ENCODE measurements at regions not wholly inside any gene's neighbourhood (a gene's known extent, or its start where the extent isn't known, plus 50 kb on each side); places are given as distances from the start of the nearest gene placed in this dataset.

- no peak for DNase-seq (ENCODE audit: low spot score)
- peaks cover 7% of the 10 kb centered on the region for H3K27me3 Mint-ChIP-seq (ENCODE audit: low read depth)
- ATAC-seq: no peak
- peaks cover 14% of the 10 kb centered on the region for H3K36me3 Mint-ChIP-seq
- H3K4me1 Mint-ChIP-seq: no peaks in the 10 kb centered on the region
- TF ChIP-seq CDX4 (CRISPR knock-in tag; IDR thresholded peaks at IDR 0.05; ENCODE audit: borderline replicate concordance) (no peak), HMGXB4 (CRISPR knock-in tag; IDR thresholded peaks at IDR 0.05) (no peak), ZNF416 (CRISPR knock-in tag; IDR thresholded peaks at IDR 0.05) (no peak), ATF1 (CRISPR knock-in tag; IDR thresholded peaks at IDR 0.05) (no peak), OVOL2 (CRISPR knock-in tag; IDR thresholded peaks at IDR 0.05; ENCODE audit: borderline replicate concordance) (no peak), MLX (CRISPR knock-in tag; IDR thresholded peaks at IDR 0.05) (no peak), ZBTB43 (CRISPR knock-in tag; IDR thresholded peaks at IDR 0.05) (no peak), ZNF425 (CRISPR knock-in tag; conservative IDR thresholded peaks at IDR 0.05) (no peak), SOX15 (CRISPR knock-in tag; IDR thresholded peaks at IDR 0.05) (no peak), STAT6 (CRISPR knock-in tag; conservative IDR thresholded peaks at IDR 0.05; ENCODE audit: low read depth) (no peak), MXD4 (CRISPR knock-in tag; IDR thresholded peaks at IDR 0.05; ENCODE audit: borderline replicate concordance) (no peak), ZNF512 (CRISPR knock-in tag; IDR thresholded peaks at IDR 0.05; ENCODE audit: borderline replicate concordance) (no peak), CREM (CRISPR knock-in tag; IDR thresholded peaks at IDR 0.05) (no peak), SMAD3 (CRISPR knock-in tag; IDR thresholded peaks at IDR 0.05; ENCODE audit: borderline replicate concordance) (no peak), AR (CRISPR knock-in tag; IDR thresholded peaks at IDR 0.05) (no peak)
- no peak overlapping the region for H3K4me3 Mint-ChIP-seq
- POLR2A ChIA-PET: no interaction called here
- no peak overlapping the region for H3K27ac Mint-ChIP-seq
- peaks cover 19% of the 10 kb centered on the region for H3K9me3 Mint-ChIP-seq
- CTCF ChIA-PET: no interaction called here
Measured at GRCh38 chr3:14000556-14000955, 120.7 kb upstream of the WNT7A start.

Data from WTC11 (cell line).